Endothelial cell (in vitro differentiated cells): ENCODE measurements at regions not wholly inside any gene's neighbourhood (a gene's known extent, or its start where the extent isn't known, plus 50 kb on each side); places are given as distances from the start of the nearest gene placed in this dataset.

Experiments used
- DNase-seq: peaks from one replicate; pipeline ENCODE4 v3.0.0; 2021; ENCODE audit warnings: low spot score
- H3K27ac Mint-ChIP-seq: one replicate; pipeline ENCODE4 v1.8.0; 2021; ENCODE audit warnings: mixed read lengths, inconsistent platforms; ENCODE audit not compliant: unreplicated experiment
- H3K27me3 Mint-ChIP-seq: one replicate; pipeline ENCODE4 v1.8.0; 2021; ENCODE audit warnings: mild to moderate bottlenecking, moderate library complexity, mixed read lengths, inconsistent platforms; ENCODE audit not compliant: unreplicated experiment
- H3K36me3 Mint-ChIP-seq: one replicate; pipeline ENCODE4 v1.8.0; 2021; ENCODE audit warnings: mild to moderate bottlenecking, low read depth, mixed read lengths, inconsistent platforms; ENCODE audit not compliant: unreplicated experiment
- H3K4me1 Mint-ChIP-seq: one replicate; pipeline ENCODE4 v1.8.0; 2021; ENCODE audit warnings: mild to moderate bottlenecking, mixed read lengths, inconsistent platforms; ENCODE audit not compliant: unreplicated experiment
- H3K4me3 Mint-ChIP-seq: one replicate; pipeline ENCODE4 v1.8.0; 2021; ENCODE audit warnings: mild to moderate bottlenecking, mixed read lengths, inconsistent platforms; ENCODE audit not compliant: unreplicated experiment
- H3K9me3 Mint-ChIP-seq: one replicate; pipeline ENCODE4 v1.8.0; 2021; ENCODE audit warnings: mixed read lengths, inconsistent platforms; ENCODE audit not compliant: unreplicated experiment
- TF ChIP-seq, protein P1 (sequence below): fragments of 200-600 bp; sonication (generic); IDR thresholded peaks from one replicate; pipeline ENCODE4 v1.5.0; 2021; ENCODE audit warnings: antibody characterized with exemption; ENCODE audit not compliant: unreplicated experiment

DNA sequence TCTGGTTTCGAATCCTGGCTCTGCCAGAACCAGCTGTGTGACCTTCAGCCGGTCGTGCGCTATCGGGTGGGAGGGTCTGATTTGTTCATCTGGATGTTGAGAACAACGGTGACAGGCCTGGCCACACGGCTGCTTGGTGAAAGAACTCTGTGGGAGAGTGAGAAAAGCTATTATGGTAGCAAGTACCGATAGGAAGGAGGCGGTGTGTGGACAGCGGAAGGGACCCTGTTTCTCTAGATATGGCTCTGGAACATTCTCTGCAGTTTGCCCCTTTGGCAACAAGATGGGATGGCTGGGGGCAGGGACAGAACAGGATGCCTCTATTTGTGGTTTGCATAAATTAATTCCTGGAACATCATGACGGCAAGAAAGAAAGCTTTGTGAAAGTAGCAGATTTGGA lies 347.3 kb downstream of the AACS start:
- H3K27me3 Mint-ChIP-seq = peaks cover 2% of the 10 kb centered on the region
- TF ChIP-seq, protein P1, sequence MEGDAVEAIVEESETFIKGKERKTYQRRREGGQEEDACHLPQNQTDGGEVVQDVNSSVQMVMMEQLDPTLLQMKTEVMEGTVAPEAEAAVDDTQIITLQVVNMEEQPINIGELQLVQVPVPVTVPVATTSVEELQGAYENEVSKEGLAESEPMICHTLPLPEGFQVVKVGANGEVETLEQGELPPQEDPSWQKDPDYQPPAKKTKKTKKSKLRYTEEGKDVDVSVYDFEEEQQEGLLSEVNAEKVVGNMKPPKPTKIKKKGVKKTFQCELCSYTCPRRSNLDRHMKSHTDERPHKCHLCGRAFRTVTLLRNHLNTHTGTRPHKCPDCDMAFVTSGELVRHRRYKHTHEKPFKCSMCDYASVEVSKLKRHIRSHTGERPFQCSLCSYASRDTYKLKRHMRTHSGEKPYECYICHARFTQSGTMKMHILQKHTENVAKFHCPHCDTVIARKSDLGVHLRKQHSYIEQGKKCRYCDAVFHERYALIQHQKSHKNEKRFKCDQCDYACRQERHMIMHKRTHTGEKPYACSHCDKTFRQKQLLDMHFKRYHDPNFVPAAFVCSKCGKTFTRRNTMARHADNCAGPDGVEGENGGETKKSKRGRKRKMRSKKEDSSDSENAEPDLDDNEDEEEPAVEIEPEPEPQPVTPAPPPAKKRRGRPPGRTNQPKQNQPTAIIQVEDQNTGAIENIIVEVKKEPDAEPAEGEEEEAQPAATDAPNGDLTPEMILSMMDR = no peak
- no peak for DNase-seq
- H3K4me3 Mint-ChIP-seq = no peak overlapping the region
- H3K4me1 Mint-ChIP-seq = no peaks in the 10 kb centered on the region
- H3K36me3 Mint-ChIP-seq = no peaks in the 10 kb centered on the region
- H3K9me3 Mint-ChIP-seq = no peaks in the 10 kb centered on the region
- no peak overlapping the region for H3K27ac Mint-ChIP-seq

DNA sequence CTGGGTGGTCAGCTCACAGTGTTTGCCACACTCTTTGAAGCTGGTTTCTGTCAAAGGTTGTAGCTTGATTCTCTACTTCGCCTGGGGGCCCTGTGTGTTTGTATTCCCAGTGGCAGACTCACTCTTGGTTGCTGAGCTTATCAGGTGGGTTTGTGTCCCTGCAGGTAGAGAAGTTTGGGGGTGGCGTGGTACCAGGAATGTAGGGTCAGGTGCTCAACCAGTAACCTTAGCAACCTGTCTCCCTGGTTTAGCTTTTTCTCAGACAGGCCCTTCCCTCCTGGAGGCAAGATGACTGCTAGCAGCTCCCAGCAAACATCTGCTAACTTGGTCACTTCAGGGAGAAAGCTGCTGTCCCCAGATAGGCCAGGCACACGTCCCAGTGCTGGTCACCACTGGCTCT lies 352.2 kb downstream of the AACS start:
- H3K27ac Mint-ChIP-seq = no peak overlapping the region
- H3K36me3 Mint-ChIP-seq = no peaks in the 10 kb centered on the region
- H3K27me3 Mint-ChIP-seq = no peaks in the 10 kb centered on the region
- TF ChIP-seq, protein P1 = no peak
- H3K4me3 Mint-ChIP-seq = no peak overlapping the region
- H3K4me1 Mint-ChIP-seq = no peaks in the 10 kb centered on the region
- peaks cover 5% of the 10 kb centered on the region for H3K9me3 Mint-ChIP-seq
- DNase-seq = no peak

DNA sequence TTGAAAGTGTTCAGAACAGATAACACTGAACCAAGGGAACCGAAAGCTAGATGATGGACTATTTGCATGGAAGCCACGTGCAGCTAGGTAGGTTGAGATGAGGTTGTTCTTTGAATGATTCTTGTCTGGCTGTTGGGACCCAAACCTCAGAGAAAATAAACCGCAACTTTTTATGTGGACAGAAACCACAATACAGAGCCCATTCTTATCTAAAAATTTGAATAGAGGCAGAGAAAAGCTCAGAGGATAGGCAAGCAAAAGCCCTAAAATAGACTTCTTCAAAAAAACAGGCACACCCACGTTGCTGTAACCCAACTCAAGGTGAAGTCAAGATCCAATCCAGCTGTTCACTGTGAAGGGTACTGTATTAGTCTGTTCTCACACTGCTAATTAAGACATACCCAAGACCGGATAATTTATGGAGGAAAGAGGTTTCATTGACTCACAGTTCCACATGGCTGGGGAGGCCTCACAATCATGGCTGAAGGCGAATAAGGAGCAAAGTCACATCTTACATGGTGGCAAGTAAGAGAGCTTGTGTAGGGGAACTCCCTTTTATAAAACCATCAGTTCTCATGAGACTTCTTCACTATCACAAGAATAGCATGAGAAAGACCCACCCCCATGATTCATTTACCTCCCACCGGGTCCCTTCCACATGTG lies 353.8 kb downstream of the AACS start:
- no peak for DNase-seq
- Mint-ChIP-seq H3K27ac (no peak overlapping the region), H3K27me3 (no peaks in the 10 kb centered on the region), H3K4me3 (no peak overlapping the region), H3K36me3 (no peaks in the 10 kb centered on the region), H3K4me1 (no peaks in the 10 kb centered on the region), H3K9me3 (peaks cover 5% of the 10 kb centered on the region)
- TF ChIP-seq, protein P1 = no peak

GRCh38 chr12:125424909-125425308 lies 359.7 kb downstream of the AACS start:
- Mint-ChIP-seq H3K4me3 (no peak overlapping the region), H3K4me1 (no peaks in the 10 kb centered on the region), H3K9me3 (peaks cover 5% of the 10 kb centered on the region), H3K27ac (no peak overlapping the region), H3K36me3 (no peaks in the 10 kb centered on the region), H3K27me3 (no peaks in the 10 kb centered on the region)
- TF ChIP-seq, protein P1 = no peak
- DNase-seq = no peak

GRCh38 chr12:125431516-125431915 lies 366.3 kb downstream of the AACS start:
- H3K4me3 Mint-ChIP-seq = no peak overlapping the region
- H3K36me3 Mint-ChIP-seq = no peaks in the 10 kb centered on the region
- no peak for DNase-seq
- H3K4me1 Mint-ChIP-seq = no peaks in the 10 kb centered on the region
- no peaks in the 10 kb centered on the region for H3K9me3 Mint-ChIP-seq
- TF ChIP-seq, protein P1 = no peak
- no peak overlapping the region for H3K27ac Mint-ChIP-seq
- H3K27me3 Mint-ChIP-seq = peaks cover 2% of the 10 kb centered on the region
